MCF 10A (cell line): ENCODE measurements at regions not wholly inside any gene's neighbourhood (a gene's known extent, or its start where the extent isn't known, plus 50 kb on each side); places are given as distances from the start of the nearest gene placed in this dataset.
A peak's percentile ranks its signal among the peaks of the same experiment; 100 is the strongest.

Source experiments
- BruUV-seq: library from RNA; stranded (reverse); fragments of 400-500 nt; replicated peaks from 2 replicates; lab custom pipeline; 2021; lab: Mats Ljungman, UMichigan
- CTCF ChIA-PET: fragments of 300-600 bp; sonication (Branson Sonifier 250); formaldehyde crosslinking; extraction: SDS; loops from one replicate; lab custom pipeline; 2021; ENCODE audit warnings: antibody characterized with exemption, inconsistent platforms; lab: Yijun Ruan, JAX
- POLR2A ChIA-PET: fragments of 300-600, 350-650 bp; sonication (Branson Sonifier 250); formaldehyde crosslinking; extraction: SDS; loops from one replicate; lab custom pipeline; 2020; ENCODE audit warnings: antibody characterized with exemption, inconsistent platforms; lab: Yijun Ruan, JAX
- DNase-seq: peaks from one replicate; pipeline ENCODE4 v3.0.0-alpha.2; 2018; ENCODE audit not compliant: unreplicated experiment
- H3K27ac Mint-ChIP-seq: one replicate; pipeline ENCODE4 v1.8.0; 2022; ENCODE audit warnings: mild to moderate bottlenecking, low read depth, mixed read lengths; ENCODE audit not compliant: unreplicated experiment
- H3K27me3 Mint-ChIP-seq: one replicate; pipeline ENCODE4 v1.8.0; 2022; ENCODE audit warnings: mixed read lengths; ENCODE audit not compliant: insufficient read depth, unreplicated experiment
- H3K36me3 Mint-ChIP-seq: one replicate; pipeline ENCODE4 v1.8.0; 2022; ENCODE audit warnings: mild to moderate bottlenecking, moderate library complexity, mixed read lengths; ENCODE audit not compliant: insufficient read depth, unreplicated experiment
- H3K4me1 Mint-ChIP-seq: one replicate; pipeline ENCODE4 v1.8.0; 2022; ENCODE audit warnings: mixed read lengths; ENCODE audit not compliant: insufficient read depth, unreplicated experiment
- H3K4me3 Mint-ChIP-seq: one replicate; pipeline ENCODE4 v1.8.0; 2022; ENCODE audit warnings: mild to moderate bottlenecking, moderate library complexity, mixed read lengths; ENCODE audit not compliant: unreplicated experiment
- H3K9me3 Mint-ChIP-seq: one replicate; pipeline ENCODE4 v1.8.0; 2022; ENCODE audit warnings: mixed read lengths; ENCODE audit not compliant: unreplicated experiment
- CTCF ChIP-seq: fragments of 200-600 bp; IDR thresholded peaks from one replicate; pipeline ENCODE4 v1.8.0; 2022; ENCODE audit warnings: antibody characterized with exemption, mild to moderate bottlenecking; ENCODE audit not compliant: unreplicated experiment
- intact Hi-C: fragments of 100-400 bp; cut with micrococcal nuclease; formaldehyde crosslinking; loops from 2 replicates; pipeline ENCODE4 v1.14.1; 2022

GRCh38 chr5:69019668-69020375 is 74.0 kb upstream of the SLC30A5 start:
- intact Hi-C loops = loop anchor here (5.0 kb wide), 1 partner anchor 72 kb away; the partner anchor contains the start of gene SLC30A5
- Mint-ChIP-seq H3K4me1 (no peaks in the 10 kb centered on the region), H3K4me3 (no peak overlapping the region), H3K27ac (no peak overlapping the region), H3K27me3 (peaks cover 65% of the 10 kb centered on the region), H3K36me3 (no peaks in the 10 kb centered on the region), H3K9me3 (no peaks in the 10 kb centered on the region)
- ChIA-PET POLR2A (no interaction called here), CTCF (no interaction called here)
- BruUV-seq = no TSS peak
- TF ChIP-seq CTCF = no peak
- DNase-seq = no peak

- TF ChIP-seq CTCF = peak; percentile 69
Observed at GRCh38 chr5:69024241-69024651, 69.6 kb upstream of the SLC30A5 start.

GRCh38 chr5:69029292-69029691 is 64.5 kb upstream of the SLC30A5 start:
- H3K27ac Mint-ChIP-seq = no peak overlapping the region
- CTCF ChIA-PET = interaction anchor here (2.9 kb wide), 1 partner anchor 14 kb away, joined by 13 read pairs; no protein-coding TSS in a partner anchor
- intact Hi-C loops = no loop called here

More at GRCh38 chr5:69024241-69024651, 69.6 kb upstream of the SLC30A5 start:
- peaks cover 32% of the 10 kb centered on the region for H3K27me3 Mint-ChIP-seq
- POLR2A ChIA-PET = no interaction called here
- no peak overlapping the region for H3K4me3 Mint-ChIP-seq
- BruUV-seq = no TSS peak
- intact Hi-C loops = loop anchor here (5.0 kb wide), 1 partner anchor 68 kb away; the partner anchor contains the start of gene SLC30A5
- no peaks in the 10 kb centered on the region for H3K4me1 Mint-ChIP-seq
- no peaks in the 10 kb centered on the region for H3K36me3 Mint-ChIP-seq
- DNase-seq = peak; percentile 74
- H3K9me3 Mint-ChIP-seq = no peaks in the 10 kb centered on the region
- no peak overlapping the region for H3K27ac Mint-ChIP-seq
- CTCF ChIA-PET = interaction anchor here (0.5 to 2.8 kb wide), 10 partner anchors 8 to 1031 kb away, joined by 3 to 12 read pairs (median 4); no protein-coding TSS in a partner anchor

More at GRCh38 chr5:69029292-69029691, 64.5 kb upstream of the SLC30A5 start:
- POLR2A ChIA-PET = no interaction called here
- Mint-ChIP-seq H3K9me3 (no peaks in the 10 kb centered on the region), H3K27me3 (peaks cover 19% of the 10 kb centered on the region), H3K36me3 (no peaks in the 10 kb centered on the region), H3K4me1 (peaks cover 15% of the 10 kb centered on the region), H3K4me3 (no peak overlapping the region)
- no peak for TF ChIP-seq CTCF
- no peak for DNase-seq
- BruUV-seq = no TSS peak
